HCT116 (cell line): ENCODE measurements at regions not wholly inside any gene's neighbourhood (a gene's known extent, or its start where the extent isn't known, plus 50 kb on each side); places are given as distances from the start of the nearest gene placed in this dataset.

Experiments used
- ATAC-seq: fragments of 200-7000 bp; cut with Tn5 transposase; 2 replicates; pipeline ENCODE4 v1.9.1; 2020; ENCODE audit warnings: mild to moderate bottlenecking, moderate library complexity
- BruUV-seq: library from RNA; stranded (reverse); fragments of 400-500 nt; replicated peaks from 2 replicates; lab custom pipeline; 2021; lab: Mats Ljungman, UMichigan
- CTCF ChIA-PET: fragments of 300-600 bp; sonication (Branson Sonifier 250); formaldehyde crosslinking; loops from one replicate; lab custom pipeline; 2021; ENCODE audit warnings: antibody characterized with exemption; lab: Charles Lee
- POLR2A ChIA-PET: fragments of 300-600, 350-600 bp; sonication (Branson Sonifier 250); formaldehyde crosslinking; loops from one replicate; lab custom pipeline; 2021; ENCODE audit warnings: antibody characterized with exemption; lab: Charles Lee
- RAD21 ChIA-PET, 2 experiments: fragments of 300-600 bp; sonication (Branson Sonifier 250); formaldehyde crosslinking; loops; one replicate each; lab custom pipeline; 2023; ENCODE audit warnings: low total read pairs in 2 of 2; ENCODE audit not compliant: uncharacterized antibody in 2 of 2, unreplicated experiment in 2 of 2, low non-redundant PET in 1 of 2; lab: Charles Lee
- DNase-seq: peaks from one replicate; pipeline ENCODE4 v3.0.0-alpha.2; 2010; ENCODE audit warnings: low read depth, low spot score
- H2AFZ ChIP-seq: fragments of 200-600 bp; shearing (Covaris generic), sonication (generic); 2 replicates; pipeline ENCODE4 v1.6.1; 2017; ENCODE audit warnings: low read depth, mixed run types, mixed read lengths, antibody characterized with exemption, low read length; ENCODE audit not compliant: poor library complexity, severe bottlenecking
- H3K27ac ChIP-seq: 2 replicates; pipeline ENCODE4 v1.5.1; 2012; ENCODE audit warnings: low read depth, low read length
- H3K27me3 ChIP-seq: fragments of 200-600 bp; sonication (generic); 2 replicates; pipeline ENCODE4 v1.6.1; 2016; ENCODE audit warnings: mixed run types, low read length, mixed read lengths; ENCODE audit not compliant: insufficient read depth
- H3K36me3 ChIP-seq, 2 experiments: fragments of 200-500 bp in 1 of 2; fragments of 200-600 bp in 1 of 2; sonication (Bioruptor generic) in 1 of 2; sonication (generic) in 1 of 2; 2 replicates each; pipeline versions ENCODE4 v1.5.1 to v1.6.1; 2014 to 2016; ENCODE audit warnings: low read length in 2 of 2, inconsistent platforms in 1 of 2, mixed read lengths in 1 of 2, mixed run types in 1 of 2; ENCODE audit not compliant: insufficient read depth in 2 of 2, control insufficient read depth in 1 of 2
- H3K4me1 ChIP-seq, 2 experiments: fragments of 200-600 bp in 1 of 2; sonication (generic) in 1 of 2; 2 replicates each; pipeline versions ENCODE4 v1.5.1 to v1.6.1; 2012 to 2017; ENCODE audit warnings: low read length in 2 of 2, inconsistent platforms in 1 of 2, mild to moderate bottlenecking in 1 of 2, mixed read lengths in 1 of 2, mixed run types in 1 of 2, moderate library complexity in 1 of 2; ENCODE audit not compliant: insufficient read depth in 2 of 2, control insufficient read depth in 1 of 2
- H3K4me2 ChIP-seq: fragments of 200-600 bp; sonication (generic); 2 replicates; pipeline ENCODE4 v1.6.1; 2017; ENCODE audit warnings: mixed run types, low read length, mixed read lengths
- H3K4me3 ChIP-seq, 2 experiments: fragments of 200-600 bp in 1 of 2; sonication (generic) in 1 of 2; replicated peaks in 1 of 2; 2 replicates each; pipeline ENCODE4 v1.5.1; 2011 to 2016; ENCODE audit warnings: low read length in 2 of 2, control low read depth in 1 of 2, low read depth in 1 of 2, mild to moderate bottlenecking in 1 of 2, mixed read lengths in 1 of 2, mixed run types in 1 of 2
- H3K79me2 ChIP-seq: fragments of 200-600 bp; sonication (generic); 2 replicates; pipeline ENCODE4 v1.6.1; 2017; ENCODE audit warnings: mild to moderate bottlenecking, mixed run types, low read length, moderate library complexity, mixed read lengths; ENCODE audit not compliant: insufficient read depth
- H3K9ac ChIP-seq: fragments of 200-600 bp; sonication (generic); 2 replicates; pipeline ENCODE4 v1.6.1; 2016; ENCODE audit warnings: low read length, mixed read lengths
- H3K9me2 ChIP-seq: fragments of 200-600 bp; sonication (generic), shearing (Covaris generic); 2 replicates; pipeline ENCODE4 v1.6.1; 2017; ENCODE audit warnings: mixed run types, mild to moderate bottlenecking, moderate library complexity; ENCODE audit not compliant: insufficient read depth
- H3K9me3 ChIP-seq, 2 experiments: fragments of 200-500 bp in 1 of 2; fragments of 200-600 bp in 1 of 2; sonication (Bioruptor generic) in 1 of 2; sonication (generic) in 1 of 2; 2 replicates each; pipeline ENCODE4 v1.6.1; 2014 to 2017; ENCODE audit warnings: low read length in 2 of 2, mixed read lengths in 2 of 2, inconsistent platforms in 1 of 2, low read depth in 1 of 2, mild to moderate bottlenecking in 1 of 2, mixed run types in 1 of 2, moderate library complexity in 1 of 2; ENCODE audit not compliant: control insufficient read depth in 1 of 2, insufficient read depth in 1 of 2
- H4K20me1 ChIP-seq: fragments of 200-600 bp; sonication (generic), shearing (Covaris generic); 2 replicates; pipeline ENCODE4 v1.6.1; 2017; ENCODE audit warnings: mixed run types, mild to moderate bottlenecking, moderate library complexity; ENCODE audit not compliant: insufficient read depth
- ATF3 ChIP-seq: IDR thresholded peaks from 2 replicates; pipeline ENCODE4 v1.6.1; 2012
- CBX3 ChIP-seq: IDR thresholded peaks from 2 replicates; pipeline ENCODE4 v1.6.1; 2012; ENCODE audit warnings: low read depth
- FOSL1 ChIP-seq: IDR thresholded peaks from 2 replicates; pipeline ENCODE4 v1.6.1; 2012; ENCODE audit warnings: low read depth
- MAX ChIP-seq: IDR thresholded peaks from 2 replicates; pipeline ENCODE4 v1.6.1; 2012
- POLR2A ChIP-seq: IDR thresholded peaks from 2 replicates; pipeline ENCODE4 v1.7.0; 2011; ENCODE audit warnings: borderline replicate concordance; ENCODE audit not compliant: insufficient read depth, insufficient read length; ENCODE audit errors: extremely low read depth
- RAD21 ChIP-seq: IDR thresholded peaks from 2 replicates; pipeline ENCODE4 v1.6.1; 2012; ENCODE audit warnings: low read depth, mild to moderate bottlenecking
- REST ChIP-seq: IDR thresholded peaks from 2 replicates; pipeline ENCODE4 v1.6.1; 2012; ENCODE audit warnings: low read depth
- SRF ChIP-seq: IDR thresholded peaks from 2 replicates; pipeline ENCODE4 v1.6.1; 2012; ENCODE audit warnings: low read depth
- TCF7L2 ChIP-seq: IDR thresholded peaks from 2 replicates; pipeline ENCODE4 v1.7.0; 2011; ENCODE audit warnings: borderline replicate concordance, inconsistent platforms; ENCODE audit not compliant: insufficient read depth, insufficient read length; ENCODE audit errors: extremely low read depth
- YY1 ChIP-seq: IDR thresholded peaks from 2 replicates; pipeline ENCODE4 v1.6.1; 2011; ENCODE audit warnings: low read length, low read depth, moderate library complexity, mild to moderate bottlenecking; ENCODE audit not compliant: insufficient replicate concordance; ENCODE audit errors: extremely low read depth
- ZFX ChIP-seq: fragments of 450-650 bp; IDR thresholded peaks from 2 replicates; pipeline ENCODE4 v1.6.1; 2017
- intact Hi-C: fragments of 100-400 bp; cut with micrococcal nuclease; formaldehyde crosslinking; loops from 2 replicates; pipeline ENCODE4 v1.10.0; 2022

- no peaks in the 10 kb centered on the region for H3K4me1 ChIP-seq
- H3K9me2 ChIP-seq, result no peaks in the 10 kb centered on the region
- peaks cover 4% of the 10 kb centered on the region; the same call in 1 of the 2 replicates for H3K27me3 ChIP-seq
- H3K9ac ChIP-seq, result no peak overlapping the region
- CTCF ChIA-PET, result no interaction called here
- H3K36me3 ChIP-seq, result no peaks in the 10 kb centered on the region
- no peaks in the 10 kb centered on the region for H3K9me3 ChIP-seq
- H4K20me1 ChIP-seq, result no peaks in the 10 kb centered on the region
- H3K4me2 ChIP-seq, result no peak overlapping the region
- no peak for ATAC-seq
- H3K27ac ChIP-seq, result no peak overlapping the region
- H3K4me3 ChIP-seq, result no peak overlapping the region
- POLR2A ChIA-PET, result no interaction called here
- RAD21 ChIA-PET, result no interaction called here
- no peak for DNase-seq
- no peaks in the 10 kb centered on the region for H3K79me2 ChIP-seq
- TF ChIP-seq POLR2A (no peak), YY1 (no peak), ZFX (no peak), MAX (no peak), SRF (no peak), ATF3 (no peak), FOSL1 (no peak), REST (no peak), RAD21 (no peak), TCF7L2 (no peak), CBX3 (no peak)
- H2AFZ ChIP-seq, result no peak overlapping the region
- BruUV-seq, result no TSS peak
- intact Hi-C loops, result no loop called here
These were observed 193.7 kb downstream of the FOXD2 start for GRCh38 chr1:47631411-47631995.
